IMR-90 (cell line): ENCODE measurements at regions not wholly inside any gene's neighbourhood (a gene's known extent, or its start where the extent isn't known, plus 50 kb on each side); places are given as distances from the start of the nearest gene placed in this dataset.

ENCODE experiments used
- MXI1 ChIP-seq: IDR thresholded peaks from 2 replicates; pipeline ENCODE4 v1.6.1; 2012; ENCODE audit warnings: low read depth, mild to moderate bottlenecking, low read length, moderate library complexity, borderline replicate concordance
- POLR2A ChIP-seq: IDR thresholded peaks from 2 replicates; pipeline ENCODE4 v1.6.1; 2012; ENCODE audit warnings: mild to moderate bottlenecking, low read depth, low read length
- TF ChIP-seq, protein P1 (sequence below): conservative IDR thresholded peaks from 2 replicates; pipeline ENCODE4 v1.5.1; 2012; ENCODE audit warnings: mild to moderate bottlenecking, low read depth, low read length, improper control_type of control experiment
- TF ChIP-seq, protein P2 (sequence below): fragments of 150-350 bp; IDR thresholded peaks from 2 replicates; pipeline ENCODE4 v1.6.1; 2017; ENCODE audit warnings: mild to moderate bottlenecking, antibody characterized with exemption, low read length, low read depth

DNA sequence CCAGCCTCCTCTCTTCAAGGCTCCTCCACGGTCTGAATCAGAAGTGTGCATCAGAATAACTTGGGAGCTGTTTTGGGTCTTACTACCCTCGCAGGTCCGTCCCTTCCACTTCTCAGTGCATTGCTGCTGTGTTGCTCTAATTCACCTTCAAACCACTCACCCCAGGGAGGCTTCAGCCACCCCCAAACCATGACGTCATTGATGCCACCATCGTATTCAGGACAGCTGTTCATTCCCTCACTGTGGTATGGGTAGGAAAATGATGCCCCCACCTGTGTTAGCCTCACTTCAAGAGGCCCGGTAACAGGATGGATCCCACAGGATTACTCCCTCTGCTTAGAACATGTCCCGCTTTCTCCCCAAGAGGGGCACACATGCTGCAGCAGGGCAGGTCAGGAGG is 1005.7 kb downstream of the UQCRFS1 start:
- no peak for TF ChIP-seq POLR2A
- TF ChIP-seq, protein P1, sequence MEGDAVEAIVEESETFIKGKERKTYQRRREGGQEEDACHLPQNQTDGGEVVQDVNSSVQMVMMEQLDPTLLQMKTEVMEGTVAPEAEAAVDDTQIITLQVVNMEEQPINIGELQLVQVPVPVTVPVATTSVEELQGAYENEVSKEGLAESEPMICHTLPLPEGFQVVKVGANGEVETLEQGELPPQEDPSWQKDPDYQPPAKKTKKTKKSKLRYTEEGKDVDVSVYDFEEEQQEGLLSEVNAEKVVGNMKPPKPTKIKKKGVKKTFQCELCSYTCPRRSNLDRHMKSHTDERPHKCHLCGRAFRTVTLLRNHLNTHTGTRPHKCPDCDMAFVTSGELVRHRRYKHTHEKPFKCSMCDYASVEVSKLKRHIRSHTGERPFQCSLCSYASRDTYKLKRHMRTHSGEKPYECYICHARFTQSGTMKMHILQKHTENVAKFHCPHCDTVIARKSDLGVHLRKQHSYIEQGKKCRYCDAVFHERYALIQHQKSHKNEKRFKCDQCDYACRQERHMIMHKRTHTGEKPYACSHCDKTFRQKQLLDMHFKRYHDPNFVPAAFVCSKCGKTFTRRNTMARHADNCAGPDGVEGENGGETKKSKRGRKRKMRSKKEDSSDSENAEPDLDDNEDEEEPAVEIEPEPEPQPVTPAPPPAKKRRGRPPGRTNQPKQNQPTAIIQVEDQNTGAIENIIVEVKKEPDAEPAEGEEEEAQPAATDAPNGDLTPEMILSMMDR = no peak
- no peak for TF ChIP-seq MXI1
- TF ChIP-seq, protein P2, sequence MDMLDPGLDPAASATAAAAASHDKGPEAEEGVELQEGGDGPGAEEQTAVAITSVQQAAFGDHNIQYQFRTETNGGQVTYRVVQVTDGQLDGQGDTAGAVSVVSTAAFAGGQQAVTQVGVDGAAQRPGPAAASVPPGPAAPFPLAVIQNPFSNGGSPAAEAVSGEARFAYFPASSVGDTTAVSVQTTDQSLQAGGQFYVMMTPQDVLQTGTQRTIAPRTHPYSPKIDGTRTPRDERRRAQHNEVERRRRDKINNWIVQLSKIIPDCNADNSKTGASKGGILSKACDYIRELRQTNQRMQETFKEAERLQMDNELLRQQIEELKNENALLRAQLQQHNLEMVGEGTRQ = no peak
